HL-60 (cell line): ENCODE measurements at regions not wholly inside any gene's neighbourhood (a gene's known extent, or its start where the extent isn't known, plus 50 kb on each side); places are given as distances from the start of the nearest gene placed in this dataset.

Experiments used
- CTCF ChIP-seq: IDR thresholded peaks from one replicate; pipeline ENCODE4 v1.5.1; 2011; ENCODE audit warnings: low read length, control low read depth, inconsistent platforms; ENCODE audit not compliant: insufficient read depth
- GABPA ChIP-seq: IDR thresholded peaks from 2 replicates; pipeline ENCODE4 v1.6.1; 2012; ENCODE audit warnings: low read depth
- POLR2AphosphoS5 ChIP-seq: IDR thresholded peaks from 2 replicates; pipeline ENCODE4 v1.6.1; 2012; ENCODE audit warnings: low read depth
- REST ChIP-seq: IDR thresholded peaks from 2 replicates; pipeline ENCODE4 v1.6.1; 2012; ENCODE audit warnings: low read depth; ENCODE audit not compliant: insufficient replicate concordance
- SPI1 ChIP-seq: IDR thresholded peaks from 2 replicates; pipeline ENCODE4 v1.6.1; 2012; ENCODE audit warnings: low read depth, mild to moderate bottlenecking, borderline replicate concordance

- TF ChIP-seq CTCF (no peak), POLR2AphosphoS5 (no peak), REST (no peak), GABPA (no peak), SPI1 (no peak)
These were observed 673.3 kb downstream of the BRINP3 start for GRCh38 chr1:189804352-189804751.
